ENCODE measurements at regions not wholly inside any gene's neighbourhood (a gene's known extent, or its start where the extent isn't known, plus 50 kb on each side); places are given as distances from the start of the nearest gene placed in this dataset.

DNA sequence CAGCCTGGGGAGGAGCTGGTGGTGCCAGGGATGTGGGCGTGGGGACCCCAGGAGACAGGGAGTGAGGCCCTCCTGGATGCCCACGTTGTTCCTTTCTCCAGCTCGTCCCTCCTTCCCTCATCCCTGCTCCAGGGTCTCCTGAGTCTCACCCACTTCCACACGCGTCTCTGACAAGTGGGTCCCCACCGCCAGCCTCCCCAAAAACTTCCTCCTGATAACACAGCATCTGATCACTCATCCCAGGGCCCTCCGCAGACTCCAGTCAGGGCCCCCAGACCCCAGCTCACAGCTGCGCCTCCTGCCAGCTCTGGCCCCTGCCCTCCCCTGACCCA lies 60.6 kb upstream of the INPP5A start:
- Histone ChIP-seq H3K4me3 (ENCODE audit: low read depth, low read length, poor library complexity, severe bottlenecking) (no peak overlapping the region), H3K36me3 (ENCODE audit: insufficient read depth, low read length) (no peaks in the 10 kb centered on the region), H3K4me2 (ENCODE audit: low read length) (no peak overlapping the region), H3K4me1 (ENCODE audit: insufficient read depth, low read length, poor library complexity, severe bottlenecking) (no peaks in the 10 kb centered on the region), H4K20me1 (ENCODE audit: insufficient read depth, low read length) (no peaks in the 10 kb centered on the region), H3K79me2 (ENCODE audit: insufficient read depth, low read depth, low read length) (no peaks in the 10 kb centered on the region), H3K27ac (ENCODE audit: low read depth, low read length, poor library complexity, severe bottlenecking) (no peak overlapping the region), H3K9me2 (ENCODE audit: insufficient read depth, low read length) (no peaks in the 10 kb centered on the region), H2AFZ (ENCODE audit: low read length) (no peak overlapping the region), H3K9me3 (ENCODE audit: low read length) (no peaks in the 10 kb centered on the region)
- no TSS peak for BruUV-seq (replicated peaks)
- ChIA-PET CTCF (ENCODE audit: unreplicated experiment) (no interaction called here), POLR2A (no interaction called here)
- TF ChIP-seq, protein P1, sequence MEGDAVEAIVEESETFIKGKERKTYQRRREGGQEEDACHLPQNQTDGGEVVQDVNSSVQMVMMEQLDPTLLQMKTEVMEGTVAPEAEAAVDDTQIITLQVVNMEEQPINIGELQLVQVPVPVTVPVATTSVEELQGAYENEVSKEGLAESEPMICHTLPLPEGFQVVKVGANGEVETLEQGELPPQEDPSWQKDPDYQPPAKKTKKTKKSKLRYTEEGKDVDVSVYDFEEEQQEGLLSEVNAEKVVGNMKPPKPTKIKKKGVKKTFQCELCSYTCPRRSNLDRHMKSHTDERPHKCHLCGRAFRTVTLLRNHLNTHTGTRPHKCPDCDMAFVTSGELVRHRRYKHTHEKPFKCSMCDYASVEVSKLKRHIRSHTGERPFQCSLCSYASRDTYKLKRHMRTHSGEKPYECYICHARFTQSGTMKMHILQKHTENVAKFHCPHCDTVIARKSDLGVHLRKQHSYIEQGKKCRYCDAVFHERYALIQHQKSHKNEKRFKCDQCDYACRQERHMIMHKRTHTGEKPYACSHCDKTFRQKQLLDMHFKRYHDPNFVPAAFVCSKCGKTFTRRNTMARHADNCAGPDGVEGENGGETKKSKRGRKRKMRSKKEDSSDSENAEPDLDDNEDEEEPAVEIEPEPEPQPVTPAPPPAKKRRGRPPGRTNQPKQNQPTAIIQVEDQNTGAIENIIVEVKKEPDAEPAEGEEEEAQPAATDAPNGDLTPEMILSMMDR (conservative IDR thresholded peaks at IDR 0.05; ENCODE audit: low read length) = no peak
- TF ChIP-seq EZH2phosphoT487 (IDR thresholded peaks at IDR 0.05; ENCODE audit: borderline replicate concordance, low read depth, low read length) = no peak
- intact Hi-C loops (cut with micrococcal nuclease; ENCODE audit: unreplicated experiment) = no loop called here
- DNase-seq (ENCODE audit: low spot score) = no peak

GRCh38 chr10:132477398-132478340 lies 59.9 kb upstream of the INPP5A start:
- CTCF ChIA-PET (ENCODE audit: unreplicated experiment) = no interaction called here
- BruUV-seq (replicated peaks) = no TSS peak

GRCh38 chr10:132478341-132479023 lies 59.1 kb upstream of the INPP5A start:
- Histone ChIP-seq H3K36me3 (ENCODE audit: insufficient read depth, low read length) (no peaks in the 10 kb centered on the region), H4K20me1 (ENCODE audit: insufficient read depth, low read length) (no peaks in the 10 kb centered on the region), H3K9me2 (ENCODE audit: insufficient read depth, low read length) (no peaks in the 10 kb centered on the region), H3K4me2 (ENCODE audit: low read length) (no peak overlapping the region), H2AFZ (ENCODE audit: low read length) (no peak overlapping the region), H3K4me3 (ENCODE audit: low read depth, low read length, poor library complexity, severe bottlenecking) (no peak overlapping the region), H3K9me3 (ENCODE audit: low read length) (no peaks in the 10 kb centered on the region), H3K79me2 (ENCODE audit: insufficient read depth, low read depth, low read length) (no peaks in the 10 kb centered on the region), H3K4me1 (ENCODE audit: insufficient read depth, low read length, poor library complexity, severe bottlenecking) (no peaks in the 10 kb centered on the region), H3K27ac (ENCODE audit: low read depth, low read length, poor library complexity, severe bottlenecking) (no peak overlapping the region)
- TF ChIP-seq, protein P1 (conservative IDR thresholded peaks at IDR 0.05; ENCODE audit: low read length) = no peak
- ChIA-PET POLR2A (no interaction called here), CTCF (ENCODE audit: unreplicated experiment) (no interaction called here)
- intact Hi-C loops (cut with micrococcal nuclease; ENCODE audit: unreplicated experiment) = no loop called here
- DNase-seq (ENCODE audit: low spot score) = no peak
- no TSS peak for BruUV-seq (replicated peaks)

More at GRCh38 chr10:132477398-132478340, 59.9 kb upstream of the INPP5A start:
- no peak for TF ChIP-seq EZH2phosphoT487 (IDR thresholded peaks at IDR 0.05; ENCODE audit: borderline replicate concordance, low read depth, low read length)
- no peaks in the 10 kb centered on the region for H3K79me2 ChIP-seq (ENCODE audit: insufficient read depth, low read depth, low read length)
- H3K4me2 ChIP-seq (ENCODE audit: low read length) = no peak overlapping the region
- H3K9me2 ChIP-seq (ENCODE audit: insufficient read depth, low read length) = no peaks in the 10 kb centered on the region
- intact Hi-C loops (cut with micrococcal nuclease; ENCODE audit: unreplicated experiment) = no loop called here
- H3K4me3 ChIP-seq (ENCODE audit: low read depth, low read length, poor library complexity, severe bottlenecking) = no peak overlapping the region
- H2AFZ ChIP-seq (ENCODE audit: low read length) = no peak overlapping the region
- DNase-seq (ENCODE audit: low spot score) = no peak
- no peaks in the 10 kb centered on the region for H3K9me3 ChIP-seq (ENCODE audit: low read length)
- no peaks in the 10 kb centered on the region for H3K36me3 ChIP-seq (ENCODE audit: insufficient read depth, low read length)
- H3K27ac ChIP-seq (ENCODE audit: low read depth, low read length, poor library complexity, severe bottlenecking) = no peak overlapping the region
- POLR2A ChIA-PET = no interaction called here
- H3K4me1 ChIP-seq (ENCODE audit: insufficient read depth, low read length, poor library complexity, severe bottlenecking) = no peaks in the 10 kb centered on the region
- no peaks in the 10 kb centered on the region for H4K20me1 ChIP-seq (ENCODE audit: insufficient read depth, low read length)
